HG02642 (cell line): ENCODE measurements at regions not wholly inside any gene's neighbourhood (a gene's known extent, or its start where the extent isn't known, plus 50 kb on each side); places are given as distances from the start of the nearest gene placed in this dataset.

Source experiments
- ATAC-seq: cut with Tn5 transposase; IDR thresholded peaks from one replicate; pipeline ENCODE4 v1.9.1; 2021; ENCODE audit warnings: mild to moderate bottlenecking; ENCODE audit not compliant: unreplicated experiment, poor library complexity

GRCh38 chr9:108724652-108725051 is 131.1 kb downstream of the ACTL7B start:
- ATAC-seq: no peak

- no peak for ATAC-seq
Observed at GRCh38 chr9:108724122-108724521, 131.7 kb downstream of the ACTL7B start.

GRCh38 chr9:108722396-108722795 is 133.4 kb downstream of the ACTL7B start:
- no peak for ATAC-seq

- ATAC-seq: no peak
Observed at GRCh38 chr9:108720191-108720642, 135.6 kb downstream of the ACTL7B start.

- no peak for ATAC-seq
Observed at GRCh38 chr9:108710424-108710823, 145.4 kb downstream of the ACTL7B start.

- ATAC-seq: no peak
Observed at GRCh38 chr9:108709997-108710396, 145.8 kb downstream of the ACTL7B start.

GRCh38 chr9:108709126-108709525 is 146.7 kb downstream of the ACTL7B start:
- ATAC-seq: no peak

GRCh38 chr9:108708448-108708847 is 147.3 kb downstream of the ACTL7B start:
- ATAC-seq: no peak

- ATAC-seq: no peak
Observed at GRCh38 chr9:108707120-108707519, 148.7 kb downstream of the ACTL7B start.

GRCh38 chr9:108704156-108704852 is 151.5 kb downstream of the ACTL7B start:
- no peak for ATAC-seq

GRCh38 chr9:108703429-108703828 is 152.4 kb downstream of the ACTL7B start:
- no peak for ATAC-seq

- no peak for ATAC-seq
Observed at GRCh38 chr9:108702681-108703080, 153.1 kb downstream of the ACTL7B start.

- ATAC-seq: no peak
Observed at GRCh38 chr9:108698801-108699200, 157.0 kb downstream of the ACTL7B start.

- ATAC-seq: no peak
Observed at GRCh38 chr9:108698231-108698630, 157.6 kb downstream of the ACTL7B start.

GRCh38 chr9:108696156-108696555 is 159.6 kb downstream of the ACTL7B start:
- no peak for ATAC-seq

GRCh38 chr9:108694170-108694569 is 161.6 kb downstream of the ACTL7B start:
- no peak for ATAC-seq

GRCh38 chr9:108691614-108692013 is 164.2 kb downstream of the ACTL7B start:
- no peak for ATAC-seq

GRCh38 chr9:108688676-108689075 is 167.1 kb downstream of the ACTL7B start:
- ATAC-seq: no peak

- ATAC-seq: no peak
Observed at GRCh38 chr9:108688051-108688450, 167.7 kb downstream of the ACTL7B start.

- no peak for ATAC-seq
Observed at GRCh38 chr9:108687006-108687987, 168.5 kb downstream of the ACTL7B start.

GRCh38 chr9:108684288-108685025 is 171.3 kb downstream of the ACTL7B start:
- ATAC-seq: no peak
